ENCODE measurements at regions not wholly inside any gene's neighbourhood (a gene's known extent, or its start where the extent isn't known, plus 50 kb on each side); places are given as distances from the start of the nearest gene placed in this dataset.

GRCh38 chr4:59612235-59612634 is 1587.9 kb upstream of the ADGRL3 start:
- ATAC-seq: peak; percentile 96

GRCh38 chr4:59615316-59615715 is 1584.8 kb upstream of the ADGRL3 start:
- BruUV-seq (replicated peaks): no TSS peak
- intact Hi-C loops (cut with micrococcal nuclease): no loop called here
- Histone ChIP-seq H3K36me3 (ENCODE audit: low read depth, low read length) (no peaks in the 10 kb centered on the region), H3K4me3 (ENCODE audit: low read length) (no peak overlapping the region), H3K9me3 (ENCODE audit: low read length) (no peaks in the 10 kb centered on the region), H2AFZ (ENCODE audit: low read length) (no peak overlapping the region), H3K79me2 (ENCODE audit: low read length) (no peaks in the 10 kb centered on the region), H3F3A (ENCODE audit: low read length, unreplicated experiment) (no peaks in the 10 kb centered on the region), H3K4me1 (ENCODE audit: insufficient read depth, low read length) (peaks cover 14% of the 10 kb centered on the region), H3K9ac (ENCODE audit: low read length) (no peak overlapping the region), H3K9me2 (replicated peaks; ENCODE audit: low read length) (no peaks in the 10 kb centered on the region), H3K27me3 (ENCODE audit: low read length) (no peaks in the 10 kb centered on the region), H3K4me2 (ENCODE audit: low read length) (no peak overlapping the region), H3K27ac (ENCODE audit: low read length) (no peak overlapping the region), H4K20me1 (ENCODE audit: low read length) (no peaks in the 10 kb centered on the region)
- ChIA-PET CTCF (interaction anchor here (0.5 kb wide), 1 partner anchor 117 kb away, joined by 3 read pairs; no protein-coding TSS in a partner anchor), POLR2A (ENCODE audit: unreplicated experiment) (no interaction called here)
- ATAC-seq (no peak), DNase-seq (no peak)
- no peak for TF ChIP-seq EZH2 (IDR thresholded peaks at IDR 0.05; ENCODE audit: low read length, unreplicated experiment)
- TF ChIP-seq CTCF (conservative IDR thresholded peaks at IDR 0.05; ENCODE audit: low read depth, low read length): no peak
- TF ChIP-seq EZH2phosphoT487 (IDR thresholded peaks at IDR 0.05; ENCODE audit: borderline replicate concordance, low read length): no peak

More at GRCh38 chr4:59612235-59612634, 1587.9 kb upstream of the ADGRL3 start:
- Histone ChIP-seq H3K79me2 (ENCODE audit: low read length) (no peaks in the 10 kb centered on the region), H3K9me3 (ENCODE audit: low read length) (no peaks in the 10 kb centered on the region), H3K27ac (ENCODE audit: low read length) (no peak overlapping the region), H3K27me3 (ENCODE audit: low read length) (no peaks in the 10 kb centered on the region), H3K9ac (ENCODE audit: low read length) (no peak overlapping the region), H3K4me3 (ENCODE audit: low read length) (no peak overlapping the region), H4K20me1 (ENCODE audit: low read length) (no peaks in the 10 kb centered on the region), H3K9me2 (replicated peaks; ENCODE audit: low read length) (no peaks in the 10 kb centered on the region), H3K4me1 (ENCODE audit: insufficient read depth, low read length) (peaks cover 14% of the 10 kb centered on the region), H3K4me2 (ENCODE audit: low read length) (0 out of 2 replicates have a peak overlapping the region, but pooled peaks have one; percentile 21), H3F3A (ENCODE audit: low read length, unreplicated experiment) (no peaks in the 10 kb centered on the region), H3K36me3 (ENCODE audit: low read depth, low read length) (no peaks in the 10 kb centered on the region), H2AFZ (ENCODE audit: low read length) (no peak overlapping the region)
- peak; percentile 79 for DNase-seq
- ChIA-PET POLR2A (ENCODE audit: unreplicated experiment) (no interaction called here), CTCF (no interaction called here)
- intact Hi-C loops (cut with micrococcal nuclease): no loop called here
- no TSS peak for BruUV-seq (replicated peaks)
- no peak for TF ChIP-seq EZH2 (IDR thresholded peaks at IDR 0.05; ENCODE audit: low read length, unreplicated experiment)
- TF ChIP-seq CTCF (conservative IDR thresholded peaks at IDR 0.05; ENCODE audit: low read depth, low read length): no peak
- no peak for TF ChIP-seq EZH2phosphoT487 (IDR thresholded peaks at IDR 0.05; ENCODE audit: borderline replicate concordance, low read length)

GRCh38 chr4:59629348-59629747 is 1570.8 kb upstream of the ADGRL3 start:
- no TSS peak for BruUV-seq (replicated peaks)
- no peaks in the 10 kb centered on the region for H3K9me3 ChIP-seq (ENCODE audit: low read length)
- H3K4me1 ChIP-seq (ENCODE audit: insufficient read depth, low read length): no peaks in the 10 kb centered on the region
- H3K36me3 ChIP-seq (ENCODE audit: low read depth, low read length): no peaks in the 10 kb centered on the region
- no peaks in the 10 kb centered on the region for H3F3A ChIP-seq (ENCODE audit: low read length, unreplicated experiment)
- DNase-seq: no peak
- no peak for TF ChIP-seq CTCF (conservative IDR thresholded peaks at IDR 0.05; ENCODE audit: low read depth, low read length)
- TF ChIP-seq EZH2phosphoT487 (IDR thresholded peaks at IDR 0.05; ENCODE audit: borderline replicate concordance, low read length): no peak
- no peak for TF ChIP-seq EZH2 (IDR thresholded peaks at IDR 0.05; ENCODE audit: low read length, unreplicated experiment)
- H3K9me2 ChIP-seq (replicated peaks; ENCODE audit: low read length): no peaks in the 10 kb centered on the region
- ChIA-PET POLR2A (ENCODE audit: unreplicated experiment) (no interaction called here), CTCF (no interaction called here)
- H4K20me1 ChIP-seq (ENCODE audit: low read length): no peaks in the 10 kb centered on the region
- no peaks in the 10 kb centered on the region for H3K79me2 ChIP-seq (ENCODE audit: low read length)
- no peak overlapping the region for H3K9ac ChIP-seq (ENCODE audit: low read length)
- H3K4me2 ChIP-seq (ENCODE audit: low read length): no peak overlapping the region
- no peak overlapping the region for H2AFZ ChIP-seq (ENCODE audit: low read length)
- no peak for ATAC-seq
- intact Hi-C loops (cut with micrococcal nuclease): no loop called here
- H3K4me3 ChIP-seq (ENCODE audit: low read length): no peak overlapping the region
- H3K27me3 ChIP-seq (ENCODE audit: low read length): no peaks in the 10 kb centered on the region
- H3K27ac ChIP-seq (ENCODE audit: low read length): no peak overlapping the region

Measured in PC-3 (cell line).